ENCODE measurements at regions not wholly inside any gene's neighbourhood (a gene's known extent, or its start where the extent isn't known, plus 50 kb on each side); places are given as distances from the start of the nearest gene placed in this dataset.

- Histone ChIP-seq H3K4me1 (ENCODE audit: control insufficient read depth, insufficient read depth, low read length, poor library complexity, severe bottlenecking) (no peaks in the 10 kb centered on the region), H3K27ac (ENCODE audit: low read depth, low read length, severe bottlenecking) (no peak overlapping the region), H3K36me3 (ENCODE audit: control insufficient read depth, insufficient read depth, low read length) (no peaks in the 10 kb centered on the region), H3K9me3 (ENCODE audit: control insufficient read depth, low read length) (no peaks in the 10 kb centered on the region), H3K4me3 (ENCODE audit: extremely low read depth, insufficient read depth, low read length, poor library complexity, severe bottlenecking) (no peak overlapping the region)
- 100% methylated on average over 1 to 3 of the region's 5 CpGs for WGBS, 2 experiments (ENCODE audit: insufficient coverage in 2 of 2)
These were observed 109.7 kb downstream of the SLC25A47 start for GRCh38 chr14:100432652-100433427.

DNA sequence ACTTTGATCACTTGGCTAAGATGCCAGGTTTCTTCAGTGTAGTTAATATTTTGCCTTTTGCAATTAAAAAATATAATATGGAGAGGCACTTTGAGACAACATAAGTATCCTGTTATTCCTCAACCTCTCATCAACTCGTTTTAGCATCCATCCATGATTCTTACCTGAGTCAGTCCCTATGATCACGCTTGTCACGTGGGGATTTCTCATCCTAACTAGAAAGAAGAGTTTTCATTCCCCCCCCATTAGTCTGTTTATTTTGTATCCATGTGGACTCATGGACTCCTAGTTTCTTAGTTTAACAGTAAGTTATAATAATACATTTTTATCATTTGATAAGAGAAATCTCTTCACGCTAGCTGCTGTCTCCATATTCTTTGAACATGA is 110.3 kb downstream of the SLC25A47 start:
- H3K36me3 ChIP-seq (ENCODE audit: control insufficient read depth, insufficient read depth, low read length), result no peaks in the 10 kb centered on the region
- 100% methylated on average over 1 of the region's 4 CpGs; no CpG with 5 or more reads in 1 of the 2 experiments for WGBS, 2 experiments (ENCODE audit: insufficient coverage in 2 of 2)

GRCh38 chr14:100434033-100434601 is 111.0 kb downstream of the SLC25A47 start:
- H3K4me1 ChIP-seq (ENCODE audit: control insufficient read depth, insufficient read depth, low read length, poor library complexity, severe bottlenecking), result peaks cover 1% of the 10 kb centered on the region
- H3K4me3 ChIP-seq (ENCODE audit: extremely low read depth, insufficient read depth, low read length, poor library complexity, severe bottlenecking), result no peak overlapping the region
- no peaks in the 10 kb centered on the region for H3K36me3 ChIP-seq (ENCODE audit: control insufficient read depth, insufficient read depth, low read length)
- H3K9me3 ChIP-seq (ENCODE audit: control insufficient read depth, low read length), result no peaks in the 10 kb centered on the region
- WGBS, 2 experiments (ENCODE audit: insufficient coverage in 2 of 2), result 90% methylated on average over 2 to 3 of the region's 3 CpGs
- H3K27ac ChIP-seq (ENCODE audit: low read depth, low read length, severe bottlenecking), result no peak overlapping the region

More for the DNA sequence above, 110.3 kb downstream of the SLC25A47 start:
- Histone ChIP-seq H3K9me3 (ENCODE audit: control insufficient read depth, low read length) (no peaks in the 10 kb centered on the region), H3K27ac (ENCODE audit: low read depth, low read length, severe bottlenecking) (no peak overlapping the region), H3K4me3 (ENCODE audit: extremely low read depth, insufficient read depth, low read length, poor library complexity, severe bottlenecking) (no peak overlapping the region), H3K4me1 (ENCODE audit: control insufficient read depth, insufficient read depth, low read length, poor library complexity, severe bottlenecking) (no peaks in the 10 kb centered on the region)

GRCh38 chr14:100434911-100435438 is 111.8 kb downstream of the SLC25A47 start:
- Histone ChIP-seq H3K27ac (ENCODE audit: low read depth, low read length, severe bottlenecking) (no peak overlapping the region), H3K4me3 (ENCODE audit: extremely low read depth, insufficient read depth, low read length, poor library complexity, severe bottlenecking) (no peak overlapping the region)
- 85 to 93% methylated on average over 2 to 5 of the region's 6 CpGs for WGBS, 2 experiments (ENCODE audit: insufficient coverage in 2 of 2)

DNA sequence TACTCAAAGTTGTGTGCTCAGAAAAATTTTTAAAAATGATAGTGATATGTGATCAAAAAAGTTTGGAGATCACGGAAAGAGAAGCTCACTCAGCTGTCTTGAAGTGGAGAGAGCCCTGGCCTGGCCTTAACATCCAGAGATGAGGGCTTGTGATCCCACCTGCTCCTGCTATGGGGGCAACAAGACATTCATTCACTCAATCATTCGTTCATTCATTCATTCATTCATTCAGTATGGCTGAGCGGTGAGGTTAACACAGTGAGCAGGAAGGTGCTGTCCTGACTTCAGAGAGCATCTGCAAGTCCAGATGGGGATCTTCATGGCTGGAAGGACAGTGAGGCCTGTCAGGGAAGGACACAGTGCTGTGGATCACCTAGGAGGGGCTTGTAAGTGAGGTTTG is 112.3 kb downstream of the SLC25A47 start:
- Histone ChIP-seq H3K27ac (ENCODE audit: low read depth, low read length, severe bottlenecking) (no peak overlapping the region), H3K4me1 (ENCODE audit: control insufficient read depth, insufficient read depth, low read length, poor library complexity, severe bottlenecking) (peaks cover 12% of the 10 kb centered on the region), H3K4me3 (ENCODE audit: extremely low read depth, insufficient read depth, low read length, poor library complexity, severe bottlenecking) (no peak overlapping the region), H3K9me3 (ENCODE audit: control insufficient read depth, low read length) (no peaks in the 10 kb centered on the region), H3K36me3 (ENCODE audit: control insufficient read depth, insufficient read depth, low read length) (no peaks in the 10 kb centered on the region)
- WGBS, 2 experiments (ENCODE audit: insufficient coverage in 2 of 2), result 100% methylated on average over 1 to 2 of the region's 3 CpGs

More at GRCh38 chr14:100434911-100435438, 111.8 kb downstream of the SLC25A47 start:
- no peaks in the 10 kb centered on the region for H3K9me3 ChIP-seq (ENCODE audit: control insufficient read depth, low read length)
- H3K4me1 ChIP-seq (ENCODE audit: control insufficient read depth, insufficient read depth, low read length, poor library complexity, severe bottlenecking), result peaks cover 9% of the 10 kb centered on the region
- no peaks in the 10 kb centered on the region for H3K36me3 ChIP-seq (ENCODE audit: control insufficient read depth, insufficient read depth, low read length)

DNA sequence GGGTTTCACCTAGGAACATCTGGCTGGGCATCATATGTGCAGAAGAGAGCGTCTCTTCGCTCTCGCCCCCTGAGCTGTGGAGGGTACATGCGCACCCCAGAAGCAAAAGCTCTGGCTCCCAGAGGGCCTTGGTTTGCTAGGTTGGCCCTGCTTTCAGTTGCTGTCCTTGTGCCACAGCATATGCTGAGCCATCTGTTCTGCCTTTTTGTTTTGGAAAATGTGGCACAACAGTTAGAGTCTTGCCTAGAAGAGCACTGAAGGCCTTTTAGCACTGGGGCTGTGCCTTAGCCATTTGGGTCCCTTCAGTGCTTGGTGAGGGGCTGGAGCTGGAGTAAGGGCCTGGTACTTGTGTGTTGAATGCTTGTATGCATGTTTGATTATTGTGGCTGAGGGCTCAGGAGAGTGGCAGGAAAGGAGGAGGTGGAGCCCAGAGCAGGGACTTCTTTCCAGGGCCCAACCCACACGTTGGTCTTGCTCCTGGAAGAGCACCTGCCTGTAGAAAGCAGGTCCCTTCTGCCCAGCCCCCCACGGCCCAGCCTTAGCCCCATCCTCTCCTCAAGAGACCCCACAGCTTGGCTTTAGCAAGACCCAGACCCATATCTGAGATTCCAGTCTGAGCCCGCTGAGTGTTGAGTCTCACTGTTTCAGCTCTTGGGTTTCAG is 113.7 kb downstream of the SLC25A47 start:
- WGBS, 2 experiments (ENCODE audit: insufficient coverage in 2 of 2), result 91 to 98% methylated on average over 6 to 7 of the region's 7 CpGs
- H3K4me1 ChIP-seq (ENCODE audit: control insufficient read depth, insufficient read depth, low read length, poor library complexity, severe bottlenecking), result peaks cover 22% of the 10 kb centered on the region
- no peaks in the 10 kb centered on the region for H3K9me3 ChIP-seq (ENCODE audit: control insufficient read depth, low read length)
- no peaks in the 10 kb centered on the region for H3K36me3 ChIP-seq (ENCODE audit: control insufficient read depth, insufficient read depth, low read length)
- no peak overlapping the region for H3K4me3 ChIP-seq (ENCODE audit: extremely low read depth, insufficient read depth, low read length, poor library complexity, severe bottlenecking)
- no peak overlapping the region for H3K27ac ChIP-seq (ENCODE audit: low read depth, low read length, severe bottlenecking)

GRCh38 chr14:100438271-100438670 is 115.1 kb downstream of the SLC25A47 start:
- peaks cover 26% of the 10 kb centered on the region for H3K4me1 ChIP-seq (ENCODE audit: control insufficient read depth, insufficient read depth, low read length, poor library complexity, severe bottlenecking)
- no peak overlapping the region for H3K4me3 ChIP-seq (ENCODE audit: extremely low read depth, insufficient read depth, low read length, poor library complexity, severe bottlenecking)
- H3K9me3 ChIP-seq (ENCODE audit: control insufficient read depth, low read length), result no peaks in the 10 kb centered on the region
- no peak overlapping the region for H3K27ac ChIP-seq (ENCODE audit: low read depth, low read length, severe bottlenecking)
- no peaks in the 10 kb centered on the region for H3K36me3 ChIP-seq (ENCODE audit: control insufficient read depth, insufficient read depth, low read length)
- 92 to 97% methylated on average over 3 of the region's 5 CpGs for WGBS, 2 experiments (ENCODE audit: insufficient coverage in 2 of 2)

- 78 to 83% methylated on average over 9 to 10 of the region's 10 CpGs for WGBS, 2 experiments (ENCODE audit: insufficient coverage in 2 of 2)
- no peaks in the 10 kb centered on the region for H3K9me3 ChIP-seq (ENCODE audit: control insufficient read depth, low read length)
- H3K27ac ChIP-seq (ENCODE audit: low read depth, low read length, severe bottlenecking), result peak overlapping the region; percentile 42
- peaks cover 30% of the 10 kb centered on the region for H3K4me1 ChIP-seq (ENCODE audit: control insufficient read depth, insufficient read depth, low read length, poor library complexity, severe bottlenecking)
- no peaks in the 10 kb centered on the region for H3K36me3 ChIP-seq (ENCODE audit: control insufficient read depth, insufficient read depth, low read length)
- H3K4me3 ChIP-seq (ENCODE audit: extremely low read depth, insufficient read depth, low read length, poor library complexity, severe bottlenecking), result no peak overlapping the region
These were observed 115.8 kb downstream of the SLC25A47 start for GRCh38 chr14:100438678-100439592.

- WGBS, 2 experiments (ENCODE audit: insufficient coverage in 2 of 2), result 76 to 78% methylated on average over 5 of the region's 6 CpGs
- Histone ChIP-seq H3K36me3 (ENCODE audit: control insufficient read depth, insufficient read depth, low read length) (no peaks in the 10 kb centered on the region), H3K4me3 (ENCODE audit: extremely low read depth, insufficient read depth, low read length, poor library complexity, severe bottlenecking) (no peak overlapping the region), H3K4me1 (ENCODE audit: control insufficient read depth, insufficient read depth, low read length, poor library complexity, severe bottlenecking) (peaks cover 30% of the 10 kb centered on the region), H3K27ac (ENCODE audit: low read depth, low read length, severe bottlenecking) (peak overlapping the region; percentile 42), H3K9me3 (ENCODE audit: control insufficient read depth, low read length) (no peaks in the 10 kb centered on the region)
These were observed 116.6 kb downstream of the SLC25A47 start for GRCh38 chr14:100439781-100440180.

DNA sequence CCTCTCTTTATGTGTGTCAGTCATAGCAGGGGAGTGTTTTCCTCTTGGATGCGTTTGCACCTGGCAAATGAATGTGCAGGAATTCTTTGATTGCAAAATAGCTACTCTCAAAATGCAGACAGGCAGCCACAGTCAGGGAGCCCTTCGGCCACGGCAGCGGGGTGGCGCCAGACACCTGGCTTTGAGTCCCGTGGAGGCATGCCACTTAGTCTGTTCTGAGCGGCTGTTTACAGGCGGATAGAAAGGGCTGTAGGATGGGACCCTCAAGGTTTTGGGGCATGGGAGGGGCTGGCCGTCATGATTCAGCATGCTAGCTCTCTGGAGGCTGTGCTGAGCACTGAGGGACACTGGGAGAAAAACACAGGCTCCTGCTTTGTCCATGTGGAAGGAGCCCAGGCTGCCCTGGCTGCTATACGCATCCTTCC is 117.1 kb downstream of the SLC25A47 start:
- peaks cover 30% of the 10 kb centered on the region for H3K4me1 ChIP-seq (ENCODE audit: control insufficient read depth, insufficient read depth, low read length, poor library complexity, severe bottlenecking)
- H3K36me3 ChIP-seq (ENCODE audit: control insufficient read depth, insufficient read depth, low read length), result no peaks in the 10 kb centered on the region
- H3K27ac ChIP-seq (ENCODE audit: low read depth, low read length, severe bottlenecking), result peak overlapping the region; percentile 18
- 25 to 29% methylated on average over 5 to 9 of the region's 10 CpGs for WGBS, 2 experiments (ENCODE audit: insufficient coverage in 2 of 2)
- H3K4me3 ChIP-seq (ENCODE audit: extremely low read depth, insufficient read depth, low read length, poor library complexity, severe bottlenecking), result no peak overlapping the region
- no peaks in the 10 kb centered on the region for H3K9me3 ChIP-seq (ENCODE audit: control insufficient read depth, low read length)

Data from mesodermal cell (in vitro differentiated cells).